Neural progenitor cell (in vitro differentiated cells): ENCODE measurements at regions not wholly inside any gene's neighbourhood (a gene's known extent, or its start where the extent isn't known, plus 50 kb on each side); places are given as distances from the start of the nearest gene placed in this dataset.

Experiments used
- DNase-seq: peaks from one replicate; pipeline ENCODE4 v3.0.0-alpha.2; 2016; ENCODE audit warnings: low spot score
- H2AFZ ChIP-seq: fragments of 200-600 bp; sonication (generic); replicated peaks from 2 replicates; pipeline ENCODE4 v1.6.1; 2016; ENCODE audit warnings: antibody characterized with exemption
- H3F3A ChIP-seq: fragments of 200-600 bp; sonication (generic); 2 replicates; pipeline ENCODE4 v1.6.1; 2016; ENCODE audit warnings: antibody characterized with exemption, low read depth
- H3K27ac ChIP-seq: fragments of 200-600 bp; sonication (generic); 2 replicates; pipeline ENCODE4 v1.5.1; 2016; ENCODE audit warnings: mild to moderate bottlenecking
- H3K27me3 ChIP-seq: fragments of 200-600 bp; sonication (generic); 2 replicates; pipeline ENCODE4 v1.6.1; 2016; ENCODE audit warnings: mild to moderate bottlenecking, moderate library complexity
- H3K36me3 ChIP-seq: fragments of 200-600 bp; sonication (generic); 2 replicates; pipeline ENCODE4 v1.5.1; 2016
- H3K4me1 ChIP-seq: fragments of 200-600 bp; sonication (generic); 2 replicates; pipeline ENCODE4 v1.6.1; 2016; ENCODE audit warnings: mixed run types
- H3K4me2 ChIP-seq: fragments of 200-600 bp; sonication (generic); 2 replicates; pipeline ENCODE4 v1.6.1; 2016
- H3K4me3 ChIP-seq: fragments of 200-600 bp; sonication (generic); 2 replicates; pipeline ENCODE4 v1.5.1; 2016
- H3K79me2 ChIP-seq: fragments of 200-600 bp; sonication (generic); 2 replicates; pipeline ENCODE4 v1.6.1; 2016; ENCODE audit warnings: low read depth
- H3K9ac ChIP-seq: fragments of 200-600 bp; sonication (generic); 2 replicates; pipeline ENCODE4 v1.6.1; 2016
- H3K9me3 ChIP-seq: fragments of 200-600 bp; sonication (generic); 2 replicates; pipeline ENCODE4 v1.5.1; 2016; ENCODE audit warnings: low read depth
- H4K20me1 ChIP-seq: fragments of 200-600 bp; sonication (generic); 2 replicates; pipeline ENCODE4 v1.6.1; 2016; ENCODE audit warnings: low read depth
- H3K27ac Mint-ChIP-seq: 3 replicates; pipeline ENCODE4 v1.8.0; 2021; ENCODE audit warnings: mixed read lengths
- H3K27me3 Mint-ChIP-seq: 2 replicates; pipeline ENCODE4 v1.8.0; 2022; ENCODE audit warnings: low read depth, mild to moderate bottlenecking, inconsistent platforms, moderate library complexity, mixed read lengths; ENCODE audit not compliant: insufficient read depth
- H3K36me3 Mint-ChIP-seq: 3 replicates; pipeline ENCODE4 v1.8.0; 2021; ENCODE audit warnings: mixed read lengths
- H3K4me1 Mint-ChIP-seq: 3 replicates; pipeline ENCODE4 v1.8.0; 2021; ENCODE audit warnings: mixed read lengths
- H3K4me3 Mint-ChIP-seq: 3 replicates; pipeline ENCODE4 v1.8.0; 2021; ENCODE audit warnings: mild to moderate bottlenecking, moderate library complexity, mixed read lengths
- H3K9me3 Mint-ChIP-seq: 3 replicates; pipeline ENCODE4 v1.8.0; 2020; ENCODE audit warnings: mixed read lengths
- CTCF ChIP-seq: fragments of 200-600 bp; sonication (generic); IDR thresholded peaks from 2 replicates; pipeline ENCODE4 v1.5.1; 2017; ENCODE audit warnings: antibody characterized with exemption, mild to moderate bottlenecking
- EZH2 ChIP-seq: fragments of 200-600 bp; sonication (generic); IDR thresholded peaks from 2 replicates; pipeline ENCODE4 v1.6.1; 2017; ENCODE audit warnings: antibody characterized with exemption, mild to moderate bottlenecking, moderate library complexity
- EZH2phosphoT487 ChIP-seq: fragments of 200-600 bp; sonication (generic); IDR thresholded peaks from 2 replicates; pipeline ENCODE4 v1.6.1; 2017; ENCODE audit warnings: antibody characterized with exemption

GRCh38 chr14:26925876-26926584 lies 328.2 kb upstream of the NOVA1 start:
- Mint-ChIP-seq H3K27me3 (no peaks in the 10 kb centered on the region), H3K4me3 (no peak overlapping the region), H3K36me3 (no peaks in the 10 kb centered on the region), H3K27ac (peak overlapping the region; percentile 61), H3K4me1 (peaks cover 26% of the 10 kb centered on the region), H3K9me3 (no peaks in the 10 kb centered on the region)
- Histone ChIP-seq H3K36me3 (no peaks in the 10 kb centered on the region), H3F3A (no peaks in the 10 kb centered on the region), H3K27ac (no peak overlapping the region), H3K9me3 (no peaks in the 10 kb centered on the region), H3K9ac (no peak overlapping the region), H3K79me2 (no peaks in the 10 kb centered on the region), H3K27me3 (no peaks in the 10 kb centered on the region), H3K4me1 (no peaks in the 10 kb centered on the region), H2AFZ (peak overlapping the region; percentile 64), H3K4me2 (no peak overlapping the region), H3K4me3 (no peak overlapping the region), H4K20me1 (no peaks in the 10 kb centered on the region)
- no peak for DNase-seq
- no peak for TF ChIP-seq EZH2
- TF ChIP-seq CTCF = no peak
- no peak for TF ChIP-seq EZH2phosphoT487

DNA sequence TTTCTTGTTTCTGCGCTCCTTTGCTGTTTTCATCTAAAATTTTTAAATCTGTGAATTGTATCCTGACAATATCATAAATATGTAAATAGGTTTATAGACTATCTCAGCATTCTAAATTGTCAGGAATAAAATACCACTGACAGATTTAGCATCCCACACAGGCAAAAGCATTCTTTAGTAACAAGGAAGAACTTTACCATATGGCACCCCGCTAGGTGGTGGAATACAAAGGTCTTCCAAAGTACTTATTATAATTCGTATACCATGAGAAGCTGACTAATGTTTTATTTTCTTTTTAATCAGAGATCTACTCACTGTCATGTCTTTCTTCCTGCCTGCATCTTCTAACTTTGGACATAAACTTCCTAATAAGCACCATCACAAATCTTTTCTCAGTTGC lies 328.8 kb upstream of the NOVA1 start:
- H3K79me2 ChIP-seq = no peaks in the 10 kb centered on the region
- Mint-ChIP-seq H3K9me3 (no peaks in the 10 kb centered on the region), H3K4me1 (peaks cover 26% of the 10 kb centered on the region), H3K27me3 (no peaks in the 10 kb centered on the region), H3K27ac (peak overlapping the region; percentile 3), H3K4me3 (no peak overlapping the region), H3K36me3 (no peaks in the 10 kb centered on the region)
- no peak for DNase-seq
- H3K4me2 ChIP-seq = no peak overlapping the region
- H3K9ac ChIP-seq = no peak overlapping the region
- TF ChIP-seq EZH2 (no peak), CTCF (no peak), EZH2phosphoT487 (no peak)
- H3F3A ChIP-seq = no peaks in the 10 kb centered on the region
- H2AFZ ChIP-seq = no peak overlapping the region
- H4K20me1 ChIP-seq = no peaks in the 10 kb centered on the region
- no peaks in the 10 kb centered on the region for H3K9me3 ChIP-seq
- H3K27me3 ChIP-seq = no peaks in the 10 kb centered on the region
- H3K36me3 ChIP-seq = no peaks in the 10 kb centered on the region
- H3K27ac ChIP-seq = no peak overlapping the region
- no peak overlapping the region for H3K4me3 ChIP-seq
- no peaks in the 10 kb centered on the region for H3K4me1 ChIP-seq

- H3K36me3 ChIP-seq = no peaks in the 10 kb centered on the region
- no peaks in the 10 kb centered on the region for H3K79me2 ChIP-seq
- H3K4me3 ChIP-seq = no peak overlapping the region
- H3F3A ChIP-seq = no peaks in the 10 kb centered on the region
- H4K20me1 ChIP-seq = no peaks in the 10 kb centered on the region
- H2AFZ ChIP-seq = no peak overlapping the region
- no peak overlapping the region for H3K4me3 Mint-ChIP-seq
- TF ChIP-seq EZH2phosphoT487 (no peak), CTCF (no peak), EZH2 (no peak)
- no peak overlapping the region for H3K4me2 ChIP-seq
- no peaks in the 10 kb centered on the region for H3K9me3 Mint-ChIP-seq
- no peak overlapping the region for H3K27ac Mint-ChIP-seq
- H3K9me3 ChIP-seq = no peaks in the 10 kb centered on the region
- H3K4me1 ChIP-seq = no peaks in the 10 kb centered on the region
- H3K27me3 ChIP-seq = no peaks in the 10 kb centered on the region
- no peak overlapping the region for H3K9ac ChIP-seq
- no peaks in the 10 kb centered on the region for H3K27me3 Mint-ChIP-seq
- no peak overlapping the region for H3K27ac ChIP-seq
- no peaks in the 10 kb centered on the region for H3K36me3 Mint-ChIP-seq
- peaks cover 26% of the 10 kb centered on the region for H3K4me1 Mint-ChIP-seq
- no peak for DNase-seq
Measured at GRCh38 chr14:26928019-26928418, 330.2 kb upstream of the NOVA1 start.
